ENCODE measurements at regions not wholly inside any gene's neighbourhood (a gene's known extent, or its start where the extent isn't known, plus 50 kb on each side); places are given as distances from the start of the nearest gene placed in this dataset.
"Not testable (repeated sequence)": the region's sequence is repeated elsewhere in the genome, so short reads cannot be mapped to it uniquely, and the experiment has no call there.

DNA sequence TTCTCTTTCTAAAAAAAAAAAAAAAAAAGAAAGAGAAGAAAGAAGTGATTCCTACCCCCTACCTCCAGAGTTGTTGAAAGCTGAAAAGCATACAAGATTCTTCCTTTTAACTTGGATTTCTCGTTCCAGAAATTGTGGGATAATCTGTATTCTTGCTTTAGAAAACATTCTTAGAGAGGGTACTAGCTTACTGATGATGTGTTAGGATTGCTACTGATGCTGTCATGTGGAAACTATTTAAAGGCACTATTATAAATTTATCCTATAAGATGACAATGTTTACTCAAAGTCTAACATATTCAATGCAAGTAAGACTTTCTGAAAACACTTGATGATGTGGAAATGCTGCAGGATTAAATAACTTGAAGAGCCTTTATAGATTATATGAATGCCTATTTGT is 204.0 kb upstream of the PUDP start:
- Histone ChIP-seq H3K4me1 (no peaks in the 10 kb centered on the region), H3K27me3 (no peaks in the 10 kb centered on the region), H3K27ac (no peak overlapping the region), H3K36me3 (replicated peaks in 1 of 2; ENCODE audit: insufficient read depth in 1 of 2, low read depth in 2 of 2) (no peaks in the 10 kb centered on the region), H3K9me3 (no peaks in the 10 kb centered on the region), H3K4me3 (no peak overlapping the region)
- WGBS, 2 donors = 69 to 85% methylated on average over 1 of the region's 1 CpG
- intact Hi-C loops (cut with DNase I) = no loop called here
- no peak for TF ChIP-seq POLR2A (IDR thresholded peaks at IDR 0.05)
- TF ChIP-seq, protein P1, sequence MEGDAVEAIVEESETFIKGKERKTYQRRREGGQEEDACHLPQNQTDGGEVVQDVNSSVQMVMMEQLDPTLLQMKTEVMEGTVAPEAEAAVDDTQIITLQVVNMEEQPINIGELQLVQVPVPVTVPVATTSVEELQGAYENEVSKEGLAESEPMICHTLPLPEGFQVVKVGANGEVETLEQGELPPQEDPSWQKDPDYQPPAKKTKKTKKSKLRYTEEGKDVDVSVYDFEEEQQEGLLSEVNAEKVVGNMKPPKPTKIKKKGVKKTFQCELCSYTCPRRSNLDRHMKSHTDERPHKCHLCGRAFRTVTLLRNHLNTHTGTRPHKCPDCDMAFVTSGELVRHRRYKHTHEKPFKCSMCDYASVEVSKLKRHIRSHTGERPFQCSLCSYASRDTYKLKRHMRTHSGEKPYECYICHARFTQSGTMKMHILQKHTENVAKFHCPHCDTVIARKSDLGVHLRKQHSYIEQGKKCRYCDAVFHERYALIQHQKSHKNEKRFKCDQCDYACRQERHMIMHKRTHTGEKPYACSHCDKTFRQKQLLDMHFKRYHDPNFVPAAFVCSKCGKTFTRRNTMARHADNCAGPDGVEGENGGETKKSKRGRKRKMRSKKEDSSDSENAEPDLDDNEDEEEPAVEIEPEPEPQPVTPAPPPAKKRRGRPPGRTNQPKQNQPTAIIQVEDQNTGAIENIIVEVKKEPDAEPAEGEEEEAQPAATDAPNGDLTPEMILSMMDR (IDR thresholded peaks at IDR 0.05) = no peak
- ATAC-seq (no peak), DNase-seq (no peak)

DNA sequence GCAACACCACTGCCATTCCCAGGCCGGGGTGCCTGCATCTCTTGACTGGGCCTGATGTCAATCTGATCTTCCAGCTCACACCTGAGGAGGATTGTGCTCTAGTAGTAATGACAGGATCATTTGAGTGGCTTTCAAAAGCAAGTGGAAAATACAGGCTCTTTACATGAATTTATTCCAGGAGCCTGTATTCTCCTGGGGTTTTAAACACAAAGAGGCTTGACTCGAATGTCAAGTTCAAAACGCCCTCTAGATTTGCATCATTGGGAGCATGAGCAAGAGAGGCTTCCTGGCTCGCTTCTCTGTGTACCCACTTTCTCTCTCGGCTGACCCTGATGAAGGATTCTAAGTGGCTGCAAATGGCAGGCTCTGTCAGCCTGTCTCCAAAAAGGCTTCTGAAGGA is 199.5 kb upstream of the PUDP start:
- no peaks in the 10 kb centered on the region for H3K4me1 ChIP-seq
- TF ChIP-seq POLR2A (IDR thresholded peaks at IDR 0.05) = no peak
- TF ChIP-seq, protein P1 (IDR thresholded peaks at IDR 0.05) = no peak
- 83 to 85% methylated on average over 1 to 5 of the region's 5 CpGs for WGBS, 2 donors
- no peak overlapping the region for H3K27ac ChIP-seq
- H3K27me3 ChIP-seq = no peaks in the 10 kb centered on the region
- no peak for DNase-seq
- intact Hi-C loops (cut with DNase I) = no loop called here
- no peaks in the 10 kb centered on the region for H3K9me3 ChIP-seq
- H3K36me3 ChIP-seq (replicated peaks in 1 of 2; ENCODE audit: insufficient read depth in 1 of 2, low read depth in 2 of 2) = no peaks in the 10 kb centered on the region
- no peak for ATAC-seq
- no peak overlapping the region for H3K4me3 ChIP-seq

DNA sequence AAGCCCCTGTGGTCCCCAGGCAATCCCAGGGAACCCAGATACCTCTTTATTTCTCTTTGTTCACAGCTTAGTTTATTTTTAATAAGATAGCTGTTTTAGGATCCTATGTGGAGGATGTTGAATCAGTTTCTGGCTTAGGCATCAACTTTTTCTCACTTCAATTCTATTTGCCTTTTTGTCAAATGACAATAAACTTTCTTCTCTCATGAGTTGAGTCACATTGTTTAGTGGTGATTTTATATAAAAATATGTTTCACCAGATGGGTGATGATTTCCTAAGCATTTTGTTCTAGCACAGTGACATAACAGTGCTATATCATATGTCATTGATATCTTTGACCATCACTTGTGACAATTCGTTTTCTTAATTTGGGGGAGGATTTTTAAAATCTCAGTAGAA is 198.1 kb upstream of the PUDP start:
- Histone ChIP-seq H3K36me3 (replicated peaks in 1 of 2; ENCODE audit: insufficient read depth in 1 of 2, low read depth in 2 of 2) (no peaks in the 10 kb centered on the region), H3K9me3 (no peaks in the 10 kb centered on the region), H3K27me3 (no peaks in the 10 kb centered on the region), H3K4me3 (no peak overlapping the region), H3K4me1 (no peaks in the 10 kb centered on the region), H3K27ac (no peak overlapping the region)
- no peak for ATAC-seq
- WGBS, 2 donors = 63 to 85% methylated on average over 1 of the region's 1 CpG
- intact Hi-C loops (cut with DNase I) = no loop called here
- TF ChIP-seq, protein P1 (IDR thresholded peaks at IDR 0.05) = no peak
- TF ChIP-seq POLR2A (IDR thresholded peaks at IDR 0.05) = no peak
- no peak for DNase-seq

DNA sequence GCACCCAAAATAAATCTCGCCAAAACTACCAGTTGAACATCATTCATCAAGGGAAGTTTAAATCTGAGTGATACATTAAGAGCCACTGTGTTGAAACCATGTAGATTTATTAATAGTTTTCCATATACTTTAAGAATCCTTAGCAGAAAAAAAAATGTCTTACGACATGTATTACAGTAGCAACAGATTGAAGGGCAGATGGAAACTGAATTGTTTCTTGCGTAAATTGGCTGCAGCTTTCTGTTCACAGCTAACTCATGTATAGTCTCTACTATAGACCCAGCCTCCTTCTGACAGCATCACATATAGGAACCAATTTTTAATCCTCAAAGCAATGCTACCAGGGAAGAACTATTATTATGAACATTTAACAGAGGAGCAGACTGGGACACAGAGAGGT is 195.2 kb upstream of the PUDP start:
- H3K4me1 ChIP-seq = no peaks in the 10 kb centered on the region
- H3K27me3 ChIP-seq = no peaks in the 10 kb centered on the region
- no peaks in the 10 kb centered on the region for H3K36me3 ChIP-seq (replicated peaks in 1 of 2; ENCODE audit: insufficient read depth in 1 of 2, low read depth in 2 of 2)
- H3K27ac ChIP-seq = no peak overlapping the region
- 87 to 90% methylated on average over 3 of the region's 3 CpGs for WGBS, 2 donors
- no peak overlapping the region for H3K4me3 ChIP-seq
- TF ChIP-seq, protein P1 (IDR thresholded peaks at IDR 0.05) = no peak
- TF ChIP-seq POLR2A (IDR thresholded peaks at IDR 0.05) = no peak
- no peak for DNase-seq
- intact Hi-C loops (cut with DNase I) = no loop called here
- ATAC-seq = no peak
- no peaks in the 10 kb centered on the region for H3K9me3 ChIP-seq

DNA sequence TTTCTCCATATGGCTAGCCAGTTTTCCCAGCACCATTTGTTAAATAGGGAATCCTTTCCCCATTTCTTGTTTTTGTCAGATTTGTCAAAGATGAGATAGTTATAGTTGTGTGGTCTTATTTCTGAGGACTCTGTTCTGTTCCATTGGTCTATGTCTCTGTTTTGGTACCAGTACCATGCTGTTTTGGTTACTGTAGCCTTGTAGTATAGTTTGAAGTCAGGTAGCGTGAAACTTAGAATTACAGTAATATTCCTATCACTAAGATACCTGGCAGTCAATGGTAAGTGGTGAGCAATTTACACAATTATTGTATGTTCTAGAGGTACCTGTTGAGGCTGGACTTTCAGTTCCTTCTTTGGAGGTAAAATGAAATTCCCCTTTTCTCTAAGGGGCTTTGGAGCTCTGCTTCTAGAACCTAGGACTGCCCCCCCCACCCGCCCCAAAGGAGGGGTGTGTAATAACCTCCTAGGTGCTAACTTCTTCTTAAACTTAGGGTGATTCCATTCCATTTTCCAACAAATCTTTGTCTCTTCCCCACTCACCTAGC is 187.9 kb upstream of the PUDP start:
- DNase-seq; intact Hi-C loops (cut with DNase I); H3K4me1 ChIP-seq; H3K4me3 ChIP-seq; H3K9me3 ChIP-seq; H3K27ac ChIP-seq; H3K36me3 ChIP-seq (replicated peaks in 1 of 2; ENCODE audit: insufficient read depth in 1 of 2, low read depth in 2 of 2); ATAC-seq; H3K27me3 ChIP-seq: not testable (repeated sequence)
- WGBS, 2 donors = 96 to 100% methylated on average over 1 to 2 of the region's 2 CpGs

Measured in body of pancreas (tissue), 4 donors.